ENCODE measurements at regions not wholly inside any gene's neighbourhood (a gene's known extent, or its start where the extent isn't known, plus 50 kb on each side); places are given as distances from the start of the nearest gene placed in this dataset.

DNA sequence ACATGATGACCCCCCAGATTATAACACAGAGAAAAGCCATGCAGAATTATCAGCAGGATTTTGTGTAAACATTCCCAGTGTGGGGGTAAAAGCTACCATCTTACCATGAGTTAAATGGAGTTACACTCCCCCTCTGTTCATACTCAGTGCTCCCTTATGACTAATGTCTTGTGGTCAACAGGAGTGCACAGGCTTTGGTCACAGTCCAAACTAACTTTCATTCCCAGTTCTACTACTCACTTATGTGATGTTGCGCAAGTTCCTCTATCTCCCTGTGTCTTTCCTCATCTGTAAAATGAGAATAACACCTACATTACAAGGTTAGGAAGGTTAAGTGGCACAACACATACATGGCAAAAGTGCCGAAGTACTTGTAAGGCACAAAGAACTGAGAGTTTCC is 277.9 kb downstream of the RBM26 start:
- TF ChIP-seq CTCF (IDR thresholded peaks at IDR 0.05; ENCODE audit: insufficient read depth, low read depth, low read length) (no peak), EZH2 (IDR thresholded peaks at IDR 0.05; ENCODE audit: insufficient read depth, low read length) (no peak)
- H2AFZ ChIP-seq (ENCODE audit: low read depth, low read length), result no peak overlapping the region
- Mint-ChIP-seq H3K36me3 (ENCODE audit: low read depth, unreplicated experiment) (no peaks in the 10 kb centered on the region), H3K9me3 (ENCODE audit: unreplicated experiment) (peaks cover 6% of the 10 kb centered on the region), H3K27ac (ENCODE audit: unreplicated experiment) (no peak overlapping the region), H3K4me1 (ENCODE audit: low read depth, unreplicated experiment) (peaks cover 15% of the 10 kb centered on the region), H3K27me3 (ENCODE audit: low read depth, unreplicated experiment) (peaks cover 5% of the 10 kb centered on the region), H3K4me3 (ENCODE audit: unreplicated experiment) (no peak overlapping the region)
- no peak overlapping the region for H3K9ac ChIP-seq (ENCODE audit: low read length)
- no peak overlapping the region for H3K4me3 ChIP-seq (ENCODE audit: insufficient read depth, low read depth, low read length)
- no peaks in the 10 kb centered on the region for H3K36me3 ChIP-seq (ENCODE audit: insufficient read depth, low read length)
- no peaks in the 10 kb centered on the region for H3K4me1 ChIP-seq (ENCODE audit: insufficient read depth, low read length)
- DNase-seq (ENCODE audit: low read depth) (peak; percentile 68), FAIRE-seq (no peak)
- H3K27me3 ChIP-seq (ENCODE audit: insufficient read depth, low read length), result no peaks in the 10 kb centered on the region
- H3K4me2 ChIP-seq (ENCODE audit: low read length), result no peak overlapping the region
- no peak overlapping the region for H3K27ac ChIP-seq (ENCODE audit: low read depth, low read length)
- no peaks in the 10 kb centered on the region for H4K20me1 ChIP-seq (ENCODE audit: insufficient read depth, low read length)
- H3K79me2 ChIP-seq (ENCODE audit: insufficient read depth, low read length), result no peaks in the 10 kb centered on the region
- no peaks in the 10 kb centered on the region for H3K9me3 ChIP-seq (ENCODE audit: insufficient read depth, low read depth, low read length)

- H3K79me2 ChIP-seq (ENCODE audit: insufficient read depth, low read length), result no peaks in the 10 kb centered on the region
- no peak for FAIRE-seq
- Mint-ChIP-seq H3K36me3 (ENCODE audit: low read depth, unreplicated experiment) (no peaks in the 10 kb centered on the region), H3K4me3 (ENCODE audit: unreplicated experiment) (no peak overlapping the region), H3K9me3 (ENCODE audit: unreplicated experiment) (peaks cover 6% of the 10 kb centered on the region), H3K4me1 (ENCODE audit: low read depth, unreplicated experiment) (peaks cover 15% of the 10 kb centered on the region), H3K27me3 (ENCODE audit: low read depth, unreplicated experiment) (peaks cover 5% of the 10 kb centered on the region), H3K27ac (ENCODE audit: unreplicated experiment) (no peak overlapping the region)
- H3K9me3 ChIP-seq (ENCODE audit: insufficient read depth, low read depth, low read length), result no peaks in the 10 kb centered on the region
- H3K4me2 ChIP-seq (ENCODE audit: low read length), result no peak overlapping the region
- H3K27ac ChIP-seq (ENCODE audit: low read depth, low read length), result no peak overlapping the region
- no peak overlapping the region for H3K9ac ChIP-seq (ENCODE audit: low read length)
- no peaks in the 10 kb centered on the region for H4K20me1 ChIP-seq (ENCODE audit: insufficient read depth, low read length)
- TF ChIP-seq CTCF (IDR thresholded peaks at IDR 0.05; ENCODE audit: insufficient read depth, low read depth, low read length) (no peak), EZH2 (IDR thresholded peaks at IDR 0.05; ENCODE audit: insufficient read depth, low read length) (no peak)
- no peak overlapping the region for H2AFZ ChIP-seq (ENCODE audit: low read depth, low read length)
- DNase-seq (ENCODE audit: low read depth), result no peak
- no peaks in the 10 kb centered on the region for H3K36me3 ChIP-seq (ENCODE audit: insufficient read depth, low read length)
- no peak overlapping the region for H3K4me3 ChIP-seq (ENCODE audit: insufficient read depth, low read depth, low read length)
- H3K4me1 ChIP-seq (ENCODE audit: insufficient read depth, low read length), result no peaks in the 10 kb centered on the region
- no peaks in the 10 kb centered on the region for H3K27me3 ChIP-seq (ENCODE audit: insufficient read depth, low read length)
These were observed 279.3 kb downstream of the RBM26 start for GRCh38 chr13:79126706-79127105.

DNA sequence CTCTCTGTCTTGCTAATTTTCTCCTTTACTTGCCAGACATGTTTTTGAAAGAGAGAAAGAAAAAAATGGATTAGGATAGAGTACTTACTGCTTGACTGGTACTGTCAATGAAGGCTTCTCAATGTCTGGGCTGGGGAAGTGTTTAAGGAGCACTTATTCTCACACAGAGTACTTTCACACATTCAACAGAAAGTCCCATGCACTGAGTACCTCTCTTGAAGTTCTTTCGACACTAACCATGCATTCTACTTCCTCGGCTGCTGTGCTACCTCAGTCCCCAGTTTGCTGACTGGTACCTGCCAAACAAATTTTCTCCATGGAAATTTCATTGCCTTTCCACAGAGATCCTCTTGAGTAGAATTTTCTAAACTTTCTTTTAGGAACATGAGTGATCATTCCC is 281.9 kb downstream of the RBM26 start:
- Histone ChIP-seq H3K27me3 (ENCODE audit: insufficient read depth, low read length) (no peaks in the 10 kb centered on the region), H3K9me3 (ENCODE audit: insufficient read depth, low read depth, low read length) (no peaks in the 10 kb centered on the region), H3K79me2 (ENCODE audit: insufficient read depth, low read length) (no peaks in the 10 kb centered on the region), H3K27ac (ENCODE audit: low read depth, low read length) (no peak overlapping the region), H3K4me1 (ENCODE audit: insufficient read depth, low read length) (no peaks in the 10 kb centered on the region), H2AFZ (ENCODE audit: low read depth, low read length) (no peak overlapping the region), H3K9ac (ENCODE audit: low read length) (no peak overlapping the region), H3K4me3 (ENCODE audit: insufficient read depth, low read depth, low read length) (no peak overlapping the region), H3K4me2 (ENCODE audit: low read length) (no peak overlapping the region), H4K20me1 (ENCODE audit: insufficient read depth, low read length) (no peaks in the 10 kb centered on the region), H3K36me3 (ENCODE audit: insufficient read depth, low read length) (no peaks in the 10 kb centered on the region)
- Mint-ChIP-seq H3K36me3 (ENCODE audit: low read depth, unreplicated experiment) (no peaks in the 10 kb centered on the region), H3K4me1 (ENCODE audit: low read depth, unreplicated experiment) (peaks cover 15% of the 10 kb centered on the region), H3K4me3 (ENCODE audit: unreplicated experiment) (no peak overlapping the region), H3K9me3 (ENCODE audit: unreplicated experiment) (peaks cover 8% of the 10 kb centered on the region), H3K27ac (ENCODE audit: unreplicated experiment) (no peak overlapping the region), H3K27me3 (ENCODE audit: low read depth, unreplicated experiment) (peaks cover 5% of the 10 kb centered on the region)
- TF ChIP-seq EZH2 (IDR thresholded peaks at IDR 0.05; ENCODE audit: insufficient read depth, low read length), result no peak
- TF ChIP-seq CTCF (IDR thresholded peaks at IDR 0.05; ENCODE audit: insufficient read depth, low read depth, low read length), result no peak
- DNase-seq (ENCODE audit: low read depth) (no peak), FAIRE-seq (no peak)

Data from astrocyte (in vitro differentiated cells and primary cell).